ENCODE measurements at regions not wholly inside any gene's neighbourhood (a gene's known extent, or its start where the extent isn't known, plus 50 kb on each side); places are given as distances from the start of the nearest gene placed in this dataset.
"Not testable (repeated sequence)": the region's sequence is repeated elsewhere in the genome, so short reads cannot be mapped to it uniquely, and the experiment has no call there.

GRCh38 chr6:160804639-160805038 is 102.6 kb downstream of the PLG start:
- no peak for DNase-seq (ENCODE audit: low spot score)

GRCh38 chr6:160808263-160808662 is 106.2 kb downstream of the PLG start:
- no peak for DNase-seq (ENCODE audit: low spot score)

- DNase-seq (ENCODE audit: low spot score), result no peak
Measured at GRCh38 chr6:160810238-160810637, 108.2 kb downstream of the PLG start.

- DNase-seq (ENCODE audit: low spot score), result no peak
Measured at GRCh38 chr6:160812097-160812496, 110.1 kb downstream of the PLG start.

- DNase-seq (ENCODE audit: low spot score), result no peak
Measured at GRCh38 chr6:160818934-160819333, 116.9 kb downstream of the PLG start.

- not testable (repeated sequence) for DNase-seq (ENCODE audit: low spot score)
Measured at GRCh38 chr6:160820661-160821060, 118.6 kb downstream of the PLG start.

GRCh38 chr6:160831739-160832138 is 129.7 kb downstream of the PLG start:
- no peak for DNase-seq (ENCODE audit: low spot score)

GRCh38 chr6:160832422-160832821 is 130.4 kb downstream of the PLG start:
- DNase-seq (ENCODE audit: low spot score), result no peak

- DNase-seq (ENCODE audit: low spot score), result no peak
Measured at GRCh38 chr6:160837146-160837545, 135.1 kb downstream of the PLG start.

- no peak for DNase-seq (ENCODE audit: low spot score)
Measured at GRCh38 chr6:160851031-160851430, 140.5 kb upstream of the MAP3K4 start.

- no peak for DNase-seq (ENCODE audit: low spot score)
Measured at GRCh38 chr6:160853946-160854345, 137.6 kb upstream of the MAP3K4 start.

GRCh38 chr6:160858886-160859285 is 132.7 kb upstream of the MAP3K4 start:
- DNase-seq (ENCODE audit: low spot score), result no peak

- DNase-seq (ENCODE audit: low spot score), result no peak
Measured at GRCh38 chr6:160859822-160860221, 131.7 kb upstream of the MAP3K4 start.

- no peak for DNase-seq (ENCODE audit: low spot score)
Measured at GRCh38 chr6:160861824-160862223, 129.7 kb upstream of the MAP3K4 start.

- DNase-seq (ENCODE audit: low spot score), result no peak
Measured at GRCh38 chr6:160863782-160864181, 127.8 kb upstream of the MAP3K4 start.

- DNase-seq (ENCODE audit: low spot score), result no peak
Measured at GRCh38 chr6:160871320-160871719, 120.2 kb upstream of the MAP3K4 start.

GRCh38 chr6:160881148-160881808 is 110.3 kb upstream of the MAP3K4 start:
- DNase-seq (ENCODE audit: low spot score), result no peak

GRCh38 chr6:160882006-160882405 is 109.6 kb upstream of the MAP3K4 start:
- no peak for DNase-seq (ENCODE audit: low spot score)

GRCh38 chr6:160882791-160883279 is 108.7 kb upstream of the MAP3K4 start:
- DNase-seq (ENCODE audit: low spot score), result no peak

- DNase-seq (ENCODE audit: low spot score), result no peak
Measured at GRCh38 chr6:160883560-160883959, 108.0 kb upstream of the MAP3K4 start.

GRCh38 chr6:160883999-160884398 is 107.6 kb upstream of the MAP3K4 start:
- DNase-seq (ENCODE audit: low spot score), result no peak

- DNase-seq (ENCODE audit: low spot score), result not testable (repeated sequence)
Measured at GRCh38 chr6:160889148-160889547, 102.4 kb upstream of the MAP3K4 start.

GRCh38 chr6:160891690-160892089 is 99.9 kb upstream of the MAP3K4 start:
- DNase-seq (ENCODE audit: low spot score), result no peak

- no peak for DNase-seq (ENCODE audit: low spot score)
Measured at GRCh38 chr6:160895562-160895961, 96.0 kb upstream of the MAP3K4 start.

Data from hematopoietic multipotent progenitor cell treated with erythropoietin and hydrocortisone succinate and interleukin-3 and kit ligand, for 17 days (in vitro differentiated cells).